IMR-90 (cell line): ENCODE measurements at regions not wholly inside any gene's neighbourhood (a gene's known extent, or its start where the extent isn't known, plus 50 kb on each side); places are given as distances from the start of the nearest gene placed in this dataset.
"Not testable (repeated sequence)": the region's sequence is repeated elsewhere in the genome, so short reads cannot be mapped to it uniquely, and the experiment has no call there.

Experiments
- BHLHE40 ChIP-seq: fragments of 150-350 bp; IDR thresholded peaks from 2 replicates; pipeline ENCODE4 v1.6.1; 2016; ENCODE audit warnings: mild to moderate bottlenecking, low read depth, low read length
- CEBPB ChIP-seq: IDR thresholded peaks from 2 replicates; pipeline ENCODE4 v1.6.1; 2012; ENCODE audit warnings: low read depth, low read length, improper control_type of control experiment
- CTCF ChIP-seq: conservative IDR thresholded peaks from 2 replicates; pipeline ENCODE4 v1.5.1; 2012; ENCODE audit warnings: mild to moderate bottlenecking, low read depth, low read length, improper control_type of control experiment
- FOS ChIP-seq: fragments of 150-350 bp; IDR thresholded peaks from 2 replicates; pipeline ENCODE4 v1.6.1; 2016; ENCODE audit warnings: low read depth, low read length
- MAFK ChIP-seq: IDR thresholded peaks from 2 replicates; pipeline ENCODE4 v1.6.1; 2012; ENCODE audit warnings: low read depth, low read length, improper control_type of control experiment
- MAZ ChIP-seq: IDR thresholded peaks from 2 replicates; pipeline ENCODE4 v1.6.1; 2012; ENCODE audit warnings: low read depth, mild to moderate bottlenecking, low read length, improper control_type of control experiment, moderate library complexity, borderline replicate concordance
- MXI1 ChIP-seq: IDR thresholded peaks from 2 replicates; pipeline ENCODE4 v1.6.1; 2012; ENCODE audit warnings: low read depth, mild to moderate bottlenecking, low read length, moderate library complexity, borderline replicate concordance
- NFE2L2 ChIP-seq: fragments of 150-350 bp; IDR thresholded peaks from 2 replicates; pipeline ENCODE4 v1.6.1; 2016; ENCODE audit warnings: low read depth, mild to moderate bottlenecking, low read length
- POLR2A ChIP-seq: IDR thresholded peaks from 2 replicates; pipeline ENCODE4 v1.6.1; 2012; ENCODE audit warnings: mild to moderate bottlenecking, low read depth, low read length
- RAD21 ChIP-seq: IDR thresholded peaks from 2 replicates; pipeline ENCODE4 v1.6.1; 2012; ENCODE audit warnings: low read length, improper control_type of control experiment
- RCOR1 ChIP-seq: IDR thresholded peaks from 2 replicates; pipeline ENCODE4 v1.6.1; 2012; ENCODE audit warnings: mild to moderate bottlenecking, low read length, improper control_type of control experiment; ENCODE audit not compliant: insufficient replicate concordance
- RFX5 ChIP-seq: IDR thresholded peaks from 2 replicates; pipeline ENCODE4 v1.8.0; 2012; ENCODE audit warnings: low read depth, mild to moderate bottlenecking, low read length, moderate library complexity
- SMC3 ChIP-seq: fragments of 150-350 bp; IDR thresholded peaks from 2 replicates; pipeline ENCODE4 v1.6.1; 2016; ENCODE audit warnings: low read depth, mild to moderate bottlenecking, antibody characterized with exemption, low read length, moderate library complexity
- TF ChIP-seq, protein P1 (sequence below): fragments of 150-350 bp; IDR thresholded peaks from 2 replicates; pipeline ENCODE4 v1.6.1; 2017; ENCODE audit warnings: mild to moderate bottlenecking, antibody characterized with exemption, low read length, low read depth

- not testable (repeated sequence) for TF ChIP-seq CTCF, POLR2A, SMC3, RCOR1, MXI1, MAFK, CEBPB, BHLHE40, RFX5, RAD21, MAZ, NFE2L2, FOS
- TF ChIP-seq, protein P1, sequence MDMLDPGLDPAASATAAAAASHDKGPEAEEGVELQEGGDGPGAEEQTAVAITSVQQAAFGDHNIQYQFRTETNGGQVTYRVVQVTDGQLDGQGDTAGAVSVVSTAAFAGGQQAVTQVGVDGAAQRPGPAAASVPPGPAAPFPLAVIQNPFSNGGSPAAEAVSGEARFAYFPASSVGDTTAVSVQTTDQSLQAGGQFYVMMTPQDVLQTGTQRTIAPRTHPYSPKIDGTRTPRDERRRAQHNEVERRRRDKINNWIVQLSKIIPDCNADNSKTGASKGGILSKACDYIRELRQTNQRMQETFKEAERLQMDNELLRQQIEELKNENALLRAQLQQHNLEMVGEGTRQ = not testable (repeated sequence)
Observed at GRCh38 chr5:167941556-167941955, 349.9 kb upstream of the WWC1 start.
